NCI-H1436 (cell line): ENCODE measurements at regions not wholly inside any gene's neighbourhood (a gene's known extent, or its start where the extent isn't known, plus 50 kb on each side); places are given as distances from the start of the nearest gene placed in this dataset.

Source experiments
- DNase-seq: peaks from one replicate; lab custom pipeline; 2025; lab: John Stamatoyannopoulos, UW

DNA sequence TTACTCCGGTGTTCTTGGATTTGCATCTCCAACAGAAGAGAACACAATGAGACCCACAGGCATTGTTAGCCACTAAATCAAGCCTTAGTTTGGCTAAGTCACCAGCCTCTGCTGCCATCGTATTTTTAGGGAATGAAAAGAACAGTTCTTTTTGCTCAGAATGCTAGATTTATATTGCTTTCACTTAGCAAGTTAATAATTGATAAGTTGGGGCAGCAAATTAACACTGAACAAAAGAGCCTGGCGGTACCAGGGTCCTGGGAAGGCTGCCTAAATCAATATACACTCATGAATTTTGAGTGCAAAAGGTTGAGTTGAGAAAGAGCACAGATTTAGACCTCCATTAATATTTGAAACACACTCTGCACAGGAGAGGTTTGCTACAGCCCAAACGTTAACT is 767.7 kb downstream of the TYW1 start:
- DNase-seq: no peak

GRCh38 chr7:67765481-67766175 is 769.0 kb downstream of the TYW1 start:
- no peak for DNase-seq

DNA sequence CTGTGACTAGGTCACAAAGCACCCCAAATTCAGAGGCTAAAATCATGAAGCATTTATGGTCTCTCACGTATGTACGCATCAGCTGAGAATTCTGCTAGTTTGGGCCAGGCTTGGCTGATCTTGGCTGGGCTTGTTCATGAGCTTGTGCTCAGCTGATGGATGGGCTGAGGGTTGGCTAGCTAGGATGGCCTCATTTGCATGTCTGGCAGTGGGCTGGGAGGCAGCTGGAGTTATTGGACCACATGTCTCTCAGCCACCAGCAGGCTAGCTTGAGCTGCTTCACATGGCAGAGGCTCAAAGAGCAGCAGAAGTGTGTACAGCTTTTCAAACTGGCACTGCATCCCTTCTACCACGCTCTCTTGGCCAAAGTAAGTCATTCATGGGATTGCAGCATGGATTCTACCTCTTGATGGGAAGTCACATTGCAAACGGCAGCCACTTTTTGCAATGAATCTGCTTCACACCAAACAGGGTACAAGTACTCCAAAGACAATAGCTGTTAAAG is 770.3 kb downstream of the TYW1 start:
- no peak for DNase-seq

- no peak for DNase-seq
These were observed 775.4 kb downstream of the TYW1 start for GRCh38 chr7:67771846-67772605.

DNA sequence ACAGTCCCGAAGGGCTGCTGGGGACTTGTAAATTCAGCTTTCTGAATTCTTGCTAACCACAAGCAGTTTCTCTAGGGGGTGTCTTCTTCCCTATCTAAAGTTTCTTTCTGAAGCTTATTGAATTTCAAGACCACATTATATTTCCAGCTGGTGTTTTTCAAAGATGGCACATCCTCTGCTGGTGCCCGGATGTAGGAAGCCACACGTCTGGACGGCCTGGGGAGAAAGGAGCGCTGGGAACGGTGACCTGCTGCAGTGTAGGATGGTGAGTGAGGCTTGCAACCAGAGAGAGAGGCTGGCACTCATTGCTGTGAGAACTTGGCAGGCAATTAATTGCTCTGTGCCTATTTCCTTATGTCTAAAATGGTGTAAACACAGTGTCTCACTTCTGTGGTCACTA is 776.4 kb downstream of the TYW1 start:
- DNase-seq: no peak

GRCh38 chr7:67777119-67777518 is 780.5 kb downstream of the TYW1 start:
- no peak for DNase-seq

- DNase-seq: no peak
These were observed 785.2 kb downstream of the TYW1 start for GRCh38 chr7:67781841-67782240.

GRCh38 chr7:67786021-67786420 is 789.4 kb downstream of the TYW1 start:
- no peak for DNase-seq

DNA sequence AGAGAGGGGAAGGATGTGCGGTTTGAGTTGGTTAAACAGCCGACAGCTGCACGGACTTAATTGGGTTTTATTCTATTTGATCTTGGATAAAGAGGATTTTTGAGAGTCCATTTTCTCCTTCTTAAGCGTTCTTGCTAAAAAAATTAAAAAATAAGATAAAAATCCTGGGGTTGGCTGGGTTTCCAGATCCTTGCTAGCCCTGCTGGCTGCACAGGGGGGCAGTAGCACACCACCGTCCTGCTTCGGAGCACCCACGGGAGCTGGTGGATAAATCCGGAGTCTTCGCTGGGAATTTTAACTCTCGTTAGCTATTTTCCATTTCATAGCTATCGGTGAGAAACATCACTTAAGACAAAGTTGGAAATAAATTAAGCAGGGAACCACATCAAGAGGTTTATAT is 792.0 kb downstream of the TYW1 start:
- no peak for DNase-seq

DNA sequence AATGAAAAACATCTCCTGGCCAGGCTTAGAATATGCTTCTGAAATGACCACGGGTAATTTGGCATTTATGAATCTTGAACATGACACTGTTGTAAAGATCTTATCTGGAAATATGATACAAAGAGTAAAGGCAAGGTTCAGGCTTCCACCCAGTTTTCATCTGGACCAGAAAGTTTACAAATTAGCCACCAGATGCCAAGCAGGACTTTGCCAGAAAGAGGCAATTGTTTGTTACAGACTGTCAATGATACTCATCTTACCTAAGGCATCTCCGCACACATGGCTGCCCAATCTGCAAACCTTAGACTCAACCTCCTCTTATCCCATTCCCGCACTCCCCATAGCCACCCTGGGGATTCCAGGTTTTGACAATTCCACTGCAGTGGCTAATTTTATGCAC is 795.3 kb downstream of the TYW1 start:
- DNase-seq: no peak

GRCh38 chr7:67794544-67794943 is 797.9 kb downstream of the TYW1 start:
- DNase-seq: no peak

DNA sequence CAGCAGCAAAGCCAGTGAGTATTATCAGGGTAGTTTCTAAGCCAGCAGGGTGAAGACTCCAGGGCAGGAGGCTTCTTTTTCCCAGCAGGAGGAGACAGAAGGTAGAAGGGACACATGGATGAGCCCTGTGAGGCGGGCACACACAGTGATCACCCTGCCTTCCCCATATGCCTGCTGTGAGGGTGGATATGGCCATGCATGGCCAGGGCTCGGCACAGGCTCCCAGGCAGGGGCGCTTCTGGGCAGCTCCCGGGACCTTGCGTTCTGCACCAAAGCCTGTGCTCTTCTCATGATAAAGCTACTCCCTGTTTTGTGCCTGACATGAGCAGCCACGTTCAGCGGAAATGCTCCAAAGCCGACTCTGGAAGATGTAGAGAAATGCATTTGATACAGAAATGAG is 807.2 kb downstream of the TYW1 start:
- no peak for DNase-seq

GRCh38 chr7:67805921-67806471 is 809.4 kb downstream of the TYW1 start:
- DNase-seq: no peak

DNA sequence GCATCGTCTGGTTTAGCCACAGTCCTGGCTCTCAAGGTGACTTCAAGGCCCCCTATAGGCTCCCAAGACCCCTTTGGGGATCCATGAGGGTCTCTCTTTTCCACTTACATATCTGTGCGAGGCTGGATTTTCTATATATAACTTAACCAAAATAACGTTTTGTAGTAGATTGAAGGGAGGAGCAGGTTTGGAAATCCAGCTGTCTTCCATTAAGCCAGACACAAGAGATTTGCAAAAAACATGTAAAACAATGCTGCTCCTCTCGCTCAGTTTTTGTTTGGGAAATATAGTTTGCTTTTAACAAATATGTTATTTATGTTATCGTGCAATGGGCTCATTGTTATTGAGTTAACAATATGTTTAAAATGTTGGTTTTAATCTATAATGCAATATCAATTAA is 811.2 kb downstream of the TYW1 start:
- DNase-seq: no peak

DNA sequence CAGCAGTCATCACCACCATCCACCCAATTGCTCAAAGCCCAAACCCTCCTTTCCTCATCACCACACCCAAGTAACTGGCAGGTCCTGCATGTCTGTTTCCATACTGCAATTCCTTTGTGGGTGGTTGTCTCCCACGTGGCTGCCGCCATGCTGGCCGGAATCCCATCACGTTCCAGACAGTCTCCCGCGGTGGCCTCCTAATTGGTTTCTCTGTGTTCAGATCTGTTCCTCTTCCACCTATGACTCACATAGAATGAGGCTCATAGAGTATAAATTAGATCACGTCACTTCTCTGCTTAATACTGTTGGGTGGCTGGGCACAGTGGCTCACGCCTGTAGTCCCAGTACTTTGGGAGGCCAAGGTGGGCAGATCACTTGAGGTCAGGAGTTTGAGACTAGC is 813.0 kb downstream of the TYW1 start:
- DNase-seq: no peak

DNA sequence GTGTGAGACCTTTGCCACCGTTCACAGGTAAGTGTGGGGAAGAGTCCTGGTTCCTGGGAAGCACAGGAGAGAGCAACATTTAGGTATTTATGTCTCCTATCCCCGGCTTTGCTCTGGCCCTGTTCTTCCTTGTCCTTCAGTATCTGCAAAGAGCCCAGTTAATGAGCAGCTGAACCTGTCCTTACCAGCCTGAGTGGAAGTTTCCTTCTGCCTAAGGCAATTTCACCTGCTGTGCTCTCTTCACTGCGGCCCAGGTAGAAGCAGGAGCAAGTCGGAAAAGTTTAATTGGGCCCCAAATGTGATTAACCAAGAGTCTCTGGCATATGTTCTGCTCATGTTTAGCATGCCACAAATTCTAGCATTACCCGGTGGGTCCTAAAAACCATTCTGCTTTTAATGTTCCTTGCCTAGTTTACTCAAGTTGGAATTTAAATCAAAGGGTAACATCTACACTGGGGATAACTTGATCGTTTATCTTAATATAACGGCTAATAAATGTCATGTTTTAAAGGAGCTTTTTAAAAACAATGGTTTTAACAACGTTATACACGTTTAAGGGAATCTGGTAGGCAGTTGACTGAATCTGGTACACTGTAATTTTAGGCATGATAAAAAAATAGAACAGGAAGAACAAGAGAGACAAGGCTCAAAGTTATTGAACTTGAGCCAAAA is 817.1 kb downstream of the TYW1 start:
- no peak for DNase-seq

GRCh38 chr7:67817481-67817880 is 820.8 kb downstream of the TYW1 start:
- DNase-seq: no peak

- no peak for DNase-seq
These were observed 824.5 kb downstream of the TYW1 start for GRCh38 chr7:67821116-67821515.

DNA sequence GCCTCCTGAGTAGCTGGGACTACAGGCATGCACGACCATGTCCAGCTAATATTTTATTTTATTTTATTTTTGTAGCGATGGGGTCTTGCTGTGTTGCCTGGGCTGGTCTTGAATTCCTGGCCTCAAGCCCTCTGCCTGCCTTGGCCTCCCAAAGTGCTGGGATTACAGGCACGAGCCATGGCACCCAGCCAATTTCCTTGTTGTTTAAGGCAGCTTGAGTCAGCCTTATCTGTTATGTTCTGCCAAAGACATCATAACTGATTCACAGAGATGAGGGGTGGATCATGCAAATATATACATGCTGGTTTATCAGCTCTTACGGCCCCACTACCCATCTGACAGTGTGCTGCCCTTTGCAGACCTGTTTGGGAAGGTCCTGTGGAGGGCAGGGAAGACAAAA is 826.7 kb downstream of the TYW1 start:
- DNase-seq: no peak

DNA sequence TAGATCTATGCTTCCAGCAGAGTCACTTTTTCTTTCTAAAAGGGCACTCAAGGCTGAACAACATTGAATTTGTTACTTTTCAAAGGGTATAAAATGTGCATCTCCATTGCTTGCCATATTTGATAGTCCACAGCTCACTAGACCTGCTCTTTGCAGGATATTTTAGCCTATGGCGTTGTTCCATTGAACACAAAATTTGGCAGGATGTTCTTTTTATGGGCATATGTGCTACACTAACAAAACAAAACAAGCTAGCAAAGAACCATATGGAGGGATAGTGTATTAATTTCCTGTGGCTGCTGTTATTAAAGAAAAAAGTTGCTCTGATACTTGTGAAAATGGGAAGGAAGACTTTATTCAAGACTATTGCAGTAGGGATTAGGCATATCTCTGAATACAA is 828.7 kb downstream of the TYW1 start:
- no peak for DNase-seq

DNA sequence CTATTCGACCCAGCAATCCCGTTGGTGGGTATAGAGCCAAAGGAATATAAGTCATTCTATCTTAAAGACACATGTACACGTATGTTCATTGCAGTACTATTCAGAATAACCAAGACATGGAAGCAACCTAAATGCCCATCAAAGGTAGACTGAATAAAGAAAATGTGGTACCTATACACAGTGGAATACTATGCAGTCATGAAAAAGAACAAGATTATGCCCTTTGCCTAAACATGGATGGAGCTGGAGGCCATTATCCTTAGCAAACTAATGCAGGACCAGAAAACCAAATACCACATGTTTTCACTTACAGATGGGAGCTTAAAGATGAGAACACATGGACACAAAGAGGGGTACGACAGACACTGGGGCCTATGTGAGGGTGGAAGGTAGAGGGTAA is 845.3 kb downstream of the TYW1 start:
- no peak for DNase-seq

- DNase-seq: no peak
These were observed 845.9 kb downstream of the TYW1 start for GRCh38 chr7:67842571-67842970.
